HG03066 (cell line): ENCODE measurements at regions not wholly inside any gene's neighbourhood (a gene's known extent, or its start where the extent isn't known, plus 50 kb on each side); places are given as distances from the start of the nearest gene placed in this dataset.
"Not testable (repeated sequence)": the region's sequence is repeated elsewhere in the genome, so short reads cannot be mapped to it uniquely, and the experiment has no call there.

Source experiments
- ATAC-seq: cut with Tn5 transposase; IDR thresholded peaks from one replicate; pipeline ENCODE4 v1.9.1; 2021; ENCODE audit warnings: low read depth; ENCODE audit not compliant: unreplicated experiment

GRCh38 chr9:24899463-24899862, 353.8 kb upstream of the IZUMO3 start:
- no peak for ATAC-seq

- ATAC-seq, result no peak
Measured at GRCh38 chr9:24897826-24898225, 352.1 kb upstream of the IZUMO3 start.

GRCh38 chr9:24881361-24881760, 335.7 kb upstream of the IZUMO3 start:
- ATAC-seq, result no peak

GRCh38 chr9:24879591-24879990, 333.9 kb upstream of the IZUMO3 start:
- ATAC-seq, result no peak

GRCh38 chr9:24856601-24857000, 310.9 kb upstream of the IZUMO3 start:
- not testable (repeated sequence) for ATAC-seq

GRCh38 chr9:24846248-24846912, 300.7 kb upstream of the IZUMO3 start:
- no peak for ATAC-seq

- no peak for ATAC-seq
Measured at GRCh38 chr9:24844217-24844616, 298.5 kb upstream of the IZUMO3 start.

GRCh38 chr9:24841993-24842392, 296.3 kb upstream of the IZUMO3 start:
- ATAC-seq, result no peak

- no peak for ATAC-seq
Measured at GRCh38 chr9:24832307-24832706, 286.6 kb upstream of the IZUMO3 start.

- ATAC-seq, result no peak
Measured at GRCh38 chr9:24828687-24829086, 283.0 kb upstream of the IZUMO3 start.

GRCh38 chr9:24824607-24825006, 278.9 kb upstream of the IZUMO3 start:
- no peak for ATAC-seq

GRCh38 chr9:24820196-24820595, 274.5 kb upstream of the IZUMO3 start:
- ATAC-seq, result no peak

- ATAC-seq, result no peak
Measured at GRCh38 chr9:24817756-24818155, 272.1 kb upstream of the IZUMO3 start.

- no peak for ATAC-seq
Measured at GRCh38 chr9:24816006-24816405, 270.3 kb upstream of the IZUMO3 start.

GRCh38 chr9:24801344-24801743, 255.6 kb upstream of the IZUMO3 start:
- no peak for ATAC-seq

GRCh38 chr9:24793787-24794186, 248.1 kb upstream of the IZUMO3 start:
- ATAC-seq, result no peak

GRCh38 chr9:24776226-24776625, 230.5 kb upstream of the IZUMO3 start:
- no peak for ATAC-seq

- ATAC-seq, result not testable (repeated sequence)
Measured at GRCh38 chr9:24774199-24774598, 228.5 kb upstream of the IZUMO3 start.

GRCh38 chr9:24766081-24766480, 220.4 kb upstream of the IZUMO3 start:
- ATAC-seq, result no peak

- no peak for ATAC-seq
Measured at GRCh38 chr9:24765025-24765756, 219.5 kb upstream of the IZUMO3 start.

GRCh38 chr9:24738421-24738961, 192.8 kb upstream of the IZUMO3 start:
- ATAC-seq, result no peak

- no peak for ATAC-seq
Measured at GRCh38 chr9:24731754-24732153, 186.1 kb upstream of the IZUMO3 start.
